Natural killer cell treated with Interleukin-12 subunit alpha and Interleukin-12 subunit beta and Interleukin-15 and Interleukin-18, amount 100 ng/mL, for 72 hours (primary cell): ENCODE measurements at regions not wholly inside any gene's neighbourhood (a gene's known extent, or its start where the extent isn't known, plus 50 kb on each side); places are given as distances from the start of the nearest gene placed in this dataset.

Experiments used
- ATAC-seq, 2 donors: fragments of 150-1000 bp; cut with Tn5 transposase in 1 of 2; sonication (Bioruptor Pico), chemical (Tn5 transposase) in 1 of 2; 2 replicates each; pipeline ENCODE4 v1.10.0; 2021
- DNase-seq: peaks from one replicate; pipeline ENCODE4 v3.0.0; 2022; ENCODE audit warnings: low spot score
- H3K27ac Mint-ChIP-seq, 2 donors: 1 replicate in 1 of 2; 2 replicates in 1 of 2; pipeline ENCODE4 v1.8.0; 2022; ENCODE audit warnings: mixed read lengths in 2 of 2, mild to moderate bottlenecking in 1 of 2, moderate library complexity in 1 of 2
- H3K27me3 Mint-ChIP-seq, 2 donors: 1 replicate in 1 of 2; 2 replicates in 1 of 2; pipeline ENCODE4 v1.8.0; 2022; ENCODE audit warnings: mixed read lengths in 2 of 2
- H3K36me3 Mint-ChIP-seq: one replicate; pipeline ENCODE4 v1.8.0; 2022; ENCODE audit warnings: mixed read lengths
- H3K4me1 Mint-ChIP-seq, 2 donors: 1 replicate in 1 of 2; 2 replicates in 1 of 2; pipeline ENCODE4 v1.8.0; 2022; ENCODE audit warnings: low read depth in 2 of 2, mixed read lengths in 2 of 2, mild to moderate bottlenecking in 1 of 2
- H3K4me3 Mint-ChIP-seq: one replicate; pipeline ENCODE4 v1.8.0; 2022; ENCODE audit warnings: mixed read lengths
- H3K9me3 Mint-ChIP-seq: 2 replicates; pipeline ENCODE4 v1.8.0; 2022; ENCODE audit warnings: mixed read lengths

DNA sequence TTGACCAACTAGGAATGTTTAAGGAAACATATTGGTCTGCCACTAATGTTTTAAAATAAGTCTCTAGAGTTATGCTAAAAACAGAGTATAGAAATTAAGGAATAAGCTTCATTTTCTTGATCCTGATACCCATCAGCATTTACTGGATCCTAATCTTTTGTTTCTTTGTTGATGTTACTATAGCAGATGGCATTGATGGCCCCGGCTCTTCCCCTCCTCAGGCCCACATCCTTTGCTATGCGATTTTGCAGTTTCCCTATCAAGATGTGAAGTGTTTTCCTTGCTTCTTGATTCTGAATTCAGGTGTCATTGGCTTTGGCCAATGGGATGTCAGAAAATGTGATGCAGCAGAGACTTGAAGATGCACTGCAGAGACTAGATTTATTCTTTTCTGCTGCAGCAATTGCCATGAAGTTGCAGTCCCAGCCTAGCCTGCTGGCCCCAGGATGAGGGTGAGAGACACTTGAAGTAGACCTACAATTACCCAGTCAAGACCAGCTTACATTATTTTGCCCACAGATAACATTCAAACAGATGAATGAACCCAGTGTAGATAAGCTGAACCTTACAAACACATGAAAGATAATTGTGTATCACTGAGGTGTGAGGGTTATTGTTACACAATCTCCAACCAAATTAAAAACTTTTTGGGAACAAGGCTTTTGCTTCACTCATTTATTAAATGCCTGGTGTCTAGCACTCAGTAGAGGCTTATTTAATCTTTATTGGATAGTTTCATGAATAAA is 115.2 kb upstream of the ITGA4 start:
- Mint-ChIP-seq H3K9me3 (peaks cover 3% of the 10 kb centered on the region), H3K4me3 (no peak overlapping the region), H3K36me3 (peaks cover 6% of the 10 kb centered on the region), H3K4me1 (peaks cover 0 to 6% of the 10 kb centered on the region in 2 donors), H3K27me3 (no peaks in the 10 kb centered on the region), H3K27ac (no peak overlapping the region)
- DNase-seq (no peak), ATAC-seq (no peak)

DNA sequence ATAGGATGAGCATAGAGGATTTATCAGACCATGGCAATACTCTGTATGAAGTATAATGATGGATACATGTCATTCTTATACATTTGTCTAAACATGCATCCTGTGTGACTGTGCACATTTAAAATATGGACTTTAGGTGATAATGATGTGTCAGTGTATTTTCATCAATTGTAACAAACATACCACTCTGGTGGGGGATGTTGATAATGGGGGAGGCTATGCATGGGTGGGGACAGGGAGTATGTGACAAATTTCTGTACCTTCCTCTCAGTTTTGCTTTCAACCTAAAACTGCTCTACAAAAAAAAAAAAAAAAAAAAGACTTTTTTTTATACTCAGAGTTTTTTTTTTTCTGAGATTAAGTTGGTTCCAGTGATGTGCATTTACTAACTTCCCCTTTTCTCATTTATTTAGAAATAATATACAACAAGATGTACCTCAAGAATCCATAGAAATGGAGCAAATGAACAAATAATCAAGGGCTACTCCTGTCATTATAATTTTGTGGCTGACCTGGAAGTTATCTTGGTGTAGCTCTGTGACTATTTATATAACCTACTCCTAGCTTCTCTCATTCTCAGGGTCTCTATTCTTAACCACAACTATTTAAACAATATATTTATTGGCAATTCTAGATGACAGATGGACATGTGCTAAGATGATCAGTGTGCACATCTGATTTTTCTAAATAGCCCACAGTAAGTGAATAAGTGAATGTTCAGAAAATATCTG is 108.9 kb upstream of the ITGA4 start:
- DNase-seq (no peak), ATAC-seq (peak in 1 of 2 donors; percentile 43)
- no peaks in the 10 kb centered on the region for H3K9me3 Mint-ChIP-seq
- no peak overlapping the region for H3K27ac Mint-ChIP-seq
- H3K27me3 Mint-ChIP-seq = no peaks in the 10 kb centered on the region
- no peak overlapping the region for H3K4me3 Mint-ChIP-seq
- H3K4me1 Mint-ChIP-seq = peaks cover 5 to 16% of the 10 kb centered on the region in 2 donors
- peaks cover 6% of the 10 kb centered on the region for H3K36me3 Mint-ChIP-seq

DNA sequence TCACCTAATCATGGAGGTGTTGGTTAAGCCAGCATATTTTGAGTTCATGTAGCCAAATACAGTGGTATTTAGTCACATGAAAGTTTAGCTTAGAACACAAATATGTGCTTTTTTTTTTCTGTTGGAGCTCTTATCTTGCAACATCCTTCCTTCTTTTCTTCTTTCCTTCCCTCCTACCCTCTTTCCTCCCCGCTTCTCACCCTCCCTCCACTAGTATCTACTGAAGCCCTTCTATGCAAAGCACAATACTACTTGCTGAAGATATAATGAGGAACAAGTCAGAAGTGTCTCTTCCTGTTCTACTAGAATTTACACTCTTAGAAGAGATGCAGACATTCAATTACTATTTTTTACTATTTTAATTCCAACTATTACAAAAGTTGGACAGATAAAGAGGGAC is 105.0 kb upstream of the ITGA4 start:
- H3K4me1 Mint-ChIP-seq = peaks cover 10 to 27% of the 10 kb centered on the region in 2 donors
- no peaks in the 10 kb centered on the region for H3K36me3 Mint-ChIP-seq
- no peaks in the 10 kb centered on the region for H3K27me3 Mint-ChIP-seq
- H3K4me3 Mint-ChIP-seq = no peak overlapping the region
- H3K9me3 Mint-ChIP-seq = no peaks in the 10 kb centered on the region
- ATAC-seq = no peak
- peak overlapping the region in 1 of 2 donors; percentile 73 for H3K27ac Mint-ChIP-seq
- no peak for DNase-seq

DNA sequence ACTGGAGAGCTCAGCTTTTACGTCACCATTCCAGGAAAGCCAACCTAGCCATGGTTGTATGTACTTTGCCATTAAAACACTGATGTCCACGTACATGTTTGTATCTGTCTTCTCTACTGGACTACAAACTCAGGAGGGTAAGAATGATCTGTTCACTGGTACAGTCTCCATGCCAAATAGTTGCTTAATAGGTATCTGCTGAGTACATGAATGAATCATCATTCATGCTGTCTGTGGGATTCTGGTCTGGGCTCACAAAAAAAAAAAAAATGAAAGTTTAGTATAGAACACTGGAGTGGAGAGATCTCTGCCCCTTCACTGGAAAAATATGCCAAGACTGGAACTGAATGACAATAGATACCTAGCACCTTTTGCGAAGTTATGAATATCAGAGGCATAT is 102.6 kb upstream of the ITGA4 start:
- DNase-seq (no peak), ATAC-seq (peak; percentile 64 to 82)
- H3K27ac Mint-ChIP-seq = no peak overlapping the region
- H3K27me3 Mint-ChIP-seq = no peaks in the 10 kb centered on the region
- H3K4me3 Mint-ChIP-seq = no peak overlapping the region
- H3K9me3 Mint-ChIP-seq = no peaks in the 10 kb centered on the region
- H3K4me1 Mint-ChIP-seq = peaks cover 9 to 21% of the 10 kb centered on the region in 2 donors
- no peaks in the 10 kb centered on the region for H3K36me3 Mint-ChIP-seq

DNA sequence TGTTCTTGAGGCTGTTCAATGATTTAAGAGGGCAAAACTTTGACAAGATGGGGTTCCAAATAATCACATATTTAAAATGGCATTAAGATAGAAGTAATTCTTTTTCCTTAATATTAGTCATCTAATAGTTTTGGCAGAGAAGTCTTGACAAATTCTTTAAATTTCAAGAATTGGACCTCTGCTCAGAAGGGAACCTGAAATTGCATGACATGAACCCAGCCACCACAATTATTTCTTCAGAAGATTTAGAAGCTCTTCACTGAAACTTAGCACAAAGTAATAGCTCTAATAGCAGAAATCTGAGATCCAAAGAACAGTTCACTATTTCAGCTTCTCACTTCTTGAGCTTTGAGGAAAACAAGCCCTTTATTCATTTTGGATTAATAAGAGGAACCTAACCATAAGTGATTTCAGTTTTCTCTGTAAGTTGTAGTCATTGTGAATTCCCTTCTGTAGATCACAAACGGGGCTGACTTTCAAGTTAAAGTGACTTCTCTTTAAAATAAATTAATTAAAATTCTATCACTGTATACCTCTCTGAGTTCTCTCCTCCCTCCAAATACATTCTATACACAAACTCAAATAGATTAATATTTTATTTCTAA is 100.6 kb upstream of the ITGA4 start:
- H3K4me3 Mint-ChIP-seq = no peak overlapping the region
- H3K4me1 Mint-ChIP-seq = peaks cover 9 to 21% of the 10 kb centered on the region in 2 donors
- H3K36me3 Mint-ChIP-seq = no peaks in the 10 kb centered on the region

DNA sequence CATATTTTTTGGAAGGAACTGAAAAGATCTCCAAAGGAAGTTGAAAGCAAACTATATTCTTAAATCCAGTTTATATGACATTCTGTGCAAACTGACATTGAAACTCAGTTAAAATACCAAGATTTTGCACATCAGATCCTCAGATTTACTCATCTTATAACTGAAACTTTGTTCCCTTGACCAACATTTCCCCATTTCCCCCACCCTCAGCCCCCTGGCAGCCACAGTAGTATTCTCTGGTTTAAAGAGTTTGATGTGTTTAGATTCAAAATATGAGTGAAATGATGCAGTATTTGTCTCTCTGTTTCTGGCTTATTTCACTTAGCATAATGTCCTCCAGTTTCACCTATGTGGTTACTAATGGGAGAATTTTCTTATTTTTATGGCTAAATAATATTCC is 99.2 kb upstream of the ITGA4 start:
- H3K9me3 Mint-ChIP-seq = no peaks in the 10 kb centered on the region
- ATAC-seq (peak in 1 of 2 donors; percentile 48), DNase-seq (no peak)
- no peaks in the 10 kb centered on the region for H3K36me3 Mint-ChIP-seq
- no peaks in the 10 kb centered on the region for H3K27me3 Mint-ChIP-seq
- H3K4me3 Mint-ChIP-seq = peak overlapping the region; percentile 15
- no peak overlapping the region for H3K27ac Mint-ChIP-seq
- H3K4me1 Mint-ChIP-seq = peaks cover 9 to 16% of the 10 kb centered on the region in 2 donors

More for the DNA sequence above, 100.6 kb upstream of the ITGA4 start:
- H3K9me3 Mint-ChIP-seq = no peaks in the 10 kb centered on the region
- no peaks in the 10 kb centered on the region for H3K27me3 Mint-ChIP-seq
- DNase-seq = no peak
- no peak overlapping the region for H3K27ac Mint-ChIP-seq
- no peak for ATAC-seq

DNA sequence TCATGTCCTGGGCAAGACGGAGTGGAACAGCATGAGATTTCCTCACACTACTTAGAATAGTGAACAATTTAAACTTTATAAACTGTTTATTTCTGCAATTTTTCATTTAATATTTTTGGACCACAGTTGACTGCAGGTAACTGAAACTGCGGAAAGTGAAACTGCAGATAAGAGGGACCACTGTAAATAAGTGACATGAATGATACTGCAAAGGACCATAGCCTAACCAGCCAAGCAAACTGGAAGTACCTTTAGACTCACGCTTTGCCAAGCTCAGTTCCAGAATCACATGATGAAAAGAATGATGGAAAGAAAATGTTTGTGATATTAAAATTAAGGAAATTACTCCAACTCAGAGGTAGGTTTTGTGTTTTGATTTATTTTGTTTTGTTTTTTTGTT is 94.6 kb upstream of the ITGA4 start:
- Mint-ChIP-seq H3K36me3 (no peaks in the 10 kb centered on the region), H3K4me3 (no peak overlapping the region), H3K27me3 (no peaks in the 10 kb centered on the region), H3K4me1 (peaks cover 3 to 4% of the 10 kb centered on the region in 2 donors), H3K27ac (no peak overlapping the region), H3K9me3 (no peaks in the 10 kb centered on the region)
- ATAC-seq (no peak), DNase-seq (no peak)

DNA sequence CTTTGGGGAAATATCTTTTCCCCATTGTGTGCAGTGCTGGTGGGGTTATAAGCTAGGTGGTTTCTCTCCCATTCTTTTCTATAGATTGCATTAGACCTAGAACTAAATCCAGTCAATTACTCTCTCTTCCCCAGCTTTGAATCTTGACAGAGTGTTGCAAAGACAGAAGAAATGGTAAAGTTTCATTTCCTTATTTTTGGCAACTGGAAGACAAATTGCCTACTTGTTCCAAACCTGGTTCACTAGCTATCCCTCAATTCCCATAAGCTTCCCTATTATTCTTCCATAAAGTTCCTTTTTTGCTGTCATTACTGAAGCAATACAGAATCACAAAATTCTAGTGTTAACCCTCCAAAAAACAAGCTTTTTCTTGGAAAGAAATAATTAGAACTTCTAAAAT is 94.0 kb upstream of the ITGA4 start:
- no peaks in the 10 kb centered on the region for H3K27me3 Mint-ChIP-seq
- DNase-seq (no peak), ATAC-seq (no peak)
- no peak overlapping the region for H3K27ac Mint-ChIP-seq
- H3K9me3 Mint-ChIP-seq = no peaks in the 10 kb centered on the region
- no peaks in the 10 kb centered on the region for H3K4me1 Mint-ChIP-seq
- no peaks in the 10 kb centered on the region for H3K36me3 Mint-ChIP-seq
- H3K4me3 Mint-ChIP-seq = no peak overlapping the region

DNA sequence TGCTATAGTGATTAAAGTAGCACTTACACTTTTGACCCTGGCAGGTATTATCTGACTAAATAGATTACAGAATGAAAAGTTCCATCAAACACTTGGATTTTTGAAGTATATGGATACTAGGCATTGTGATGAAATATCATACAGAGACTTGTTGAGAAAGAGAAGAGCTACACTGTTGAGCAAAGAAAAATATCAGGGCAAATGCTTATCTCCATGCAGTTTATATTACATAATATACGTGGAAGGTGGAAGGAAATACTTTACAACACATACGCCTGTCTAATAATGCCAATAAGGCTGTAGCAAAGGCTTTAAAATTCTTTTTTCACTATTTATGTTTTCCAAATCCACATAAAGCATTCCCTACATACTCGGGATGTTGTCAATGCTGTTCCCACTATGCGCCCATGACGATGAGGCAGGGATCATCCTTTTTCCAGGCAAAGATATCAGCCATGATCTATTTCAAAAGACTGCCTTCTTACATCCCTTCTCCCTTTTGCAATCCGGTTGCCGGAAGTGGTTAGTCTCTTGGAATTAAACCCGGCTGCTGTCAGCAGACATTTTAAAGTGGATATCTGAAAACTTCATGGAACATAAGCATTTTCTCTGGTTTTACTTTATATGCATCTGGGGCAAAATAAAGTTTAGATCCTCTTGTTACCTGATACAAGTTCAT is 92.6 kb upstream of the ITGA4 start:
- Mint-ChIP-seq H3K4me1 (no peaks in the 10 kb centered on the region), H3K27ac (no peak overlapping the region), H3K4me3 (no peak overlapping the region), H3K9me3 (no peaks in the 10 kb centered on the region), H3K36me3 (no peaks in the 10 kb centered on the region), H3K27me3 (no peaks in the 10 kb centered on the region)
- ATAC-seq = no peak
- no peak for DNase-seq

DNA sequence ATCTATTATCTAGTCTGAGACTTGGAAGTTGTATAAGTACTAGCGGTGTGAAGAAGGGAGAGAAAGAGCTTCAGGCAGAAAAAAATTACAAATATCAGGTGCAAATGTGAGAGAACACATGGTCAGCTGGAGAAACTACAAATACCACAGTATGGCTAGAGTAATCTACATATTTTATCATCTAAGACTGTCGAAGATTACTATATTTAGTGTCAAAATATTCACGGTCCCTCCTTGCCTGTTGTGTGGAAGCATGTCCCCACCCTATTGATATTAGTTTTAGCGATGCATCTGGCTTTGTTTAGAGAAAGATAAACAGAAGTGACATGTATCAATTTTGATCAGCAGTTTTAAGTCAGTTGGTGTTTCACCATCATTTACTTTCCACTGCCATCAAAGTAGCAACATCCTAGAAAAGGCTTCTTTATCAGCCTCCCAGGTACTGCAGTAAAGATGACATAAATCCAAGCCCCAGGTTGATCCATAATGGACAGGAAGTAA is 90.5 kb upstream of the ITGA4 start:
- Mint-ChIP-seq H3K4me3 (no peak overlapping the region), H3K4me1 (peaks cover 7 to 9% of the 10 kb centered on the region in 2 donors), H3K27ac (no peak overlapping the region), H3K36me3 (no peaks in the 10 kb centered on the region), H3K9me3 (no peaks in the 10 kb centered on the region), H3K27me3 (no peaks in the 10 kb centered on the region)
- no peak for ATAC-seq
- no peak for DNase-seq

DNA sequence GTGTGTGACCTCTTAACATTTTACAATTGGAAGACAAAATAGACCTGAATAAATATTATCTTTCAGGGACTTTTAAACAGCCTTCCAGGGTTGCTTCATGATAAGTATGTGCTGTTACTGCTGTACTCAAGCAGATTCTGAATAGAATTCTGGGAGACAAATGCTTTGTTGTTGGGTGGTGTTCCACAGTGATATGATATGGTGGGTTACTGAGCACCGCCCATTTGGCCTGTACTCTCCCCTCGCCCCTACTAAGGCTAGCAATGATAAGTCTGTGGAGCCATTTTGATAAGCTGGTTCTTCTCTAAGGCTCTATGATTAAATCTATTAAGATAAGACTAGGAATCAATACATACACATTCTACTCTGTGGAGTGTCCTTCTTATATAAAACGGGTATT is 89.8 kb upstream of the ITGA4 start:
- Mint-ChIP-seq H3K9me3 (no peaks in the 10 kb centered on the region), H3K36me3 (no peaks in the 10 kb centered on the region), H3K27me3 (no peaks in the 10 kb centered on the region), H3K4me3 (no peak overlapping the region), H3K4me1 (peaks cover 12 to 16% of the 10 kb centered on the region in 2 donors), H3K27ac (no peak overlapping the region)
- DNase-seq (no peak), ATAC-seq (no peak)

DNA sequence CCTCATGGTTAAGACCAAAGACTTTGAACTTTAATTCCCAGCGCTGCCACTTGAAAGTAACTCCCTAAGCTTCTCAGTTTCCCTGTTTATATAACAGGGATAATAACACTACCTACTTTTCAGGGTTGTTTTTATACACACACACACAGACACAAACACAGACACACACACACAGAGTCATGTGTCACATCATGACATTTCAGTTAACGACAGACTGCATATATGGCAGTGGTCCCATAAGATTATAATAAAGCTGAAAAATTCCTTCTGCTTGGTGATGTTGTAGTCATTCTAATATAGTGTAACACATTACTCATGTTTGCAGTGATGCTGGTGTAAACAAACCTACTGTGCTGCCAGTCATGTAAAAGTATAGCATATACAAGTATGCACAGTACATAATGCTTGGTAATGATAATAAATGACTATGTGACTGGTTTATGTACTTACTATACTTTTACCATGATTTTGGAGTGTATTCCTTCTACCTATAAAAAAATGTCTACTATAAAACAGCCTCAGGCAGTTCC is 89.2 kb upstream of the ITGA4 start:
- no peak for ATAC-seq
- H3K4me3 Mint-ChIP-seq = no peak overlapping the region
- no peak overlapping the region for H3K27ac Mint-ChIP-seq
- no peaks in the 10 kb centered on the region for H3K27me3 Mint-ChIP-seq
- H3K4me1 Mint-ChIP-seq = peaks cover 17 to 21% of the 10 kb centered on the region in 2 donors
- no peaks in the 10 kb centered on the region for H3K36me3 Mint-ChIP-seq
- no peak for DNase-seq
- no peaks in the 10 kb centered on the region for H3K9me3 Mint-ChIP-seq

DNA sequence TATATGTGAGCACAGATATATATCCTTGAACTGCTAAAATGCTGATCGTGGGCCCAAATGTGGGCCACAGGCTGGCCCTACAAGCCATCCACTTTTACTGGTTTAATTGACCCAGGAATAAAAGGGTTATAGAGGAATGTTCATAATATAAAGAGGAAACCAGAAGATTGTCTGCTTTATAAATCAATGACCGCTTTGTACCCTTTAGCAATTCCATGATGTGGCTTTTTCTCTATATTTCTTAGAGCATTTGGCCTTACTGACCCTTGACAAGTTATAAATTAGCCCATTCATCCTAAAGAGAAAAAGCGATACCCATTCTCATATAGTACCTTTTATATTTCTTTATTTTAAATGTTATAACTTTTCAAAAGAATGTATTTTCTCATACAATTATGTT is 87.1 kb upstream of the ITGA4 start:
- no peaks in the 10 kb centered on the region for H3K27me3 Mint-ChIP-seq
- no peaks in the 10 kb centered on the region for H3K36me3 Mint-ChIP-seq
- H3K4me3 Mint-ChIP-seq = no peak overlapping the region
- H3K9me3 Mint-ChIP-seq = no peaks in the 10 kb centered on the region
- ATAC-seq (no peak), DNase-seq (no peak)
- peaks cover 22 to 26% of the 10 kb centered on the region in 2 donors for H3K4me1 Mint-ChIP-seq
- H3K27ac Mint-ChIP-seq = no peak overlapping the region
